GM23338 (cell line): ENCODE measurements at regions not wholly inside any gene's neighbourhood (a gene's known extent, or its start where the extent isn't known, plus 50 kb on each side); places are given as distances from the start of the nearest gene placed in this dataset.

Experiments
- ATAC-seq: fragments of 200-7000 bp; cut with Tn5 transposase; 3 replicates; pipeline ENCODE4 v1.9.1; 2020
- DNase-seq: peaks from one replicate; pipeline ENCODE4 v3.0.0-alpha.2; 2015; ENCODE audit warnings: low spot score
- H2AFZ ChIP-seq: fragments of 200-600 bp; sonication (generic); 2 replicates; pipeline ENCODE4 v1.8.0; 2016; ENCODE audit warnings: antibody characterized with exemption, mild to moderate bottlenecking, moderate library complexity
- H3F3A ChIP-seq: fragments of 200-600 bp; sonication (generic); replicated peaks from 2 replicates; pipeline ENCODE4 v1.8.0; 2017; ENCODE audit warnings: antibody characterized with exemption, mixed run types, low read depth
- H3K27ac ChIP-seq: fragments of 200-600 bp; sonication (generic); 2 replicates; pipeline ENCODE4 v1.6.1; 2016; ENCODE audit warnings: low read depth
- H3K27me3 ChIP-seq: fragments of 200-600 bp; sonication (generic); 2 replicates; pipeline ENCODE4 v1.8.0; 2016; ENCODE audit warnings: mild to moderate bottlenecking, mixed run types, moderate library complexity; ENCODE audit not compliant: insufficient read depth
- H3K36me3 ChIP-seq: fragments of 200-600 bp; sonication (generic); 2 replicates; pipeline ENCODE4 v1.8.0; 2016; ENCODE audit warnings: mild to moderate bottlenecking; ENCODE audit not compliant: insufficient read depth
- H3K4me1 ChIP-seq: fragments of 200-600 bp; sonication (generic); 2 replicates; pipeline ENCODE4 v1.8.0; 2016; ENCODE audit warnings: mild to moderate bottlenecking, moderate library complexity; ENCODE audit not compliant: insufficient read depth
- H3K4me2 ChIP-seq: fragments of 200-600 bp; sonication (generic); 2 replicates; pipeline ENCODE4 v1.7.1; 2017; ENCODE audit warnings: mixed run types
- H3K4me3 ChIP-seq: fragments of 200-600 bp; sonication (generic); 2 replicates; pipeline ENCODE4 v1.6.1; 2016; ENCODE audit warnings: mixed run types
- H3K79me2 ChIP-seq: fragments of 200-600 bp; sonication (generic); replicated peaks from 2 replicates; pipeline ENCODE4 v1.8.0; 2017; ENCODE audit warnings: mild to moderate bottlenecking; ENCODE audit not compliant: insufficient read depth
- H3K9me2 ChIP-seq: fragments of 200-600 bp; sonication (generic); 2 replicates; pipeline ENCODE4 v1.8.0; 2017; ENCODE audit not compliant: insufficient read depth
- H4K20me1 ChIP-seq: fragments of 200-600 bp; sonication (generic); replicated peaks from 2 replicates; pipeline ENCODE4 v1.8.0; 2017; ENCODE audit warnings: mild to moderate bottlenecking; ENCODE audit not compliant: insufficient read depth
- H3K27ac Mint-ChIP-seq: 2 replicates; pipeline ENCODE4 v1.8.0; 2020; ENCODE audit warnings: inconsistent platforms, mild to moderate bottlenecking, moderate library complexity, mixed read lengths
- H3K27me3 Mint-ChIP-seq: 3 replicates; pipeline ENCODE4 v1.8.0; 2022; ENCODE audit warnings: low read depth, mild to moderate bottlenecking, moderate library complexity, mixed read lengths, inconsistent platforms; ENCODE audit not compliant: insufficient read depth, poor library complexity
- H3K36me3 Mint-ChIP-seq: 3 replicates; pipeline ENCODE4 v1.8.0; 2021; ENCODE audit warnings: low read depth, mild to moderate bottlenecking, inconsistent platforms, moderate library complexity, mixed read lengths
- H3K4me1 Mint-ChIP-seq: 3 replicates; pipeline ENCODE4 v1.8.0; 2020; ENCODE audit warnings: mild to moderate bottlenecking, inconsistent platforms, mixed read lengths
- H3K4me3 Mint-ChIP-seq: 3 replicates; pipeline ENCODE4 v1.8.0; 2021; ENCODE audit warnings: moderate library complexity, mild to moderate bottlenecking, inconsistent platforms, mixed read lengths
- H3K9me3 Mint-ChIP-seq: 3 replicates; pipeline ENCODE4 v1.8.0; 2020; ENCODE audit warnings: moderate library complexity, mild to moderate bottlenecking, inconsistent platforms, mixed read lengths
- CTCF ChIP-seq, 2 experiments: fragments of 200-600 bp in 1 of 2; sonication (generic) in 1 of 2; conservative IDR thresholded peaks; 2 replicates each; pipeline versions ENCODE4 v1.5.1 to v1.6.1; 2016 to 2017; ENCODE audit warnings: antibody characterized with exemption in 2 of 2, low read depth in 2 of 2, mild to moderate bottlenecking in 2 of 2, moderate library complexity in 1 of 2
- ETS1 ChIP-seq: IDR thresholded peaks from 2 replicates; pipeline ENCODE4 v1.6.1; 2016; ENCODE audit warnings: antibody characterized with exemption
- EZH2phosphoT487 ChIP-seq: fragments of 200-600 bp; sonication (generic); IDR thresholded peaks from one replicate; pipeline ENCODE4 v1.8.1; 2018; ENCODE audit warnings: antibody characterized with exemption; ENCODE audit not compliant: unreplicated experiment
- JUNB ChIP-seq: IDR thresholded peaks from one replicate; pipeline ENCODE4 v1.6.1; 2016; ENCODE audit warnings: antibody characterized with exemption; ENCODE audit not compliant: unreplicated experiment
- NANOG ChIP-seq: IDR thresholded peaks from 2 replicates; pipeline ENCODE4 v1.6.1; 2016; ENCODE audit warnings: antibody characterized with exemption, borderline replicate concordance
- ZNF114 ChIP-seq: fragments of 250-450 bp; sonication (Bioruptor Pico); IDR thresholded peaks from 2 replicates; pipeline ENCODE4 v1.5.0; 2020; ENCODE audit warnings: mild to moderate bottlenecking, moderate library complexity
- ZNF462 ChIP-seq: fragments of 250-450 bp; sonication (Bioruptor Pico); IDR thresholded peaks from 2 replicates; pipeline ENCODE4 v1.5.0; 2020; ENCODE audit warnings: mild to moderate bottlenecking, moderate library complexity

GRCh38 chr5:6236858-6237481 lies 141.4 kb downstream of the MED10 start (continued):
- TF ChIP-seq ZNF114 (CRISPR knock-in tag) (no peak), ETS1 (no peak)

- no peak for DNase-seq
- ATAC-seq, result no peak
- no peak overlapping the region for H3K27ac Mint-ChIP-seq
- Histone ChIP-seq H3K27ac (no peak overlapping the region), H3K4me3 (no peak overlapping the region), H3K79me2 (no peaks in the 10 kb centered on the region), H3F3A (no peaks in the 10 kb centered on the region), H3K36me3 (no peaks in the 10 kb centered on the region), H3K27me3 (no peaks in the 10 kb centered on the region), H3K9me2 (no peaks in the 10 kb centered on the region), H3K4me1 (no peaks in the 10 kb centered on the region), H2AFZ (no peak overlapping the region), H3K4me2 (no peak overlapping the region), H4K20me1 (no peaks in the 10 kb centered on the region)
- H3K4me1 Mint-ChIP-seq, result 0 out of 3 replicates have a peak, but pooled peaks cover 4% of the 10 kb centered on the region
- H3K27me3 Mint-ChIP-seq, result peaks cover 2% of the 10 kb centered on the region
- H3K4me3 Mint-ChIP-seq, result no peak overlapping the region
- no peaks in the 10 kb centered on the region for H3K36me3 Mint-ChIP-seq
- no peak for TF ChIP-seq CTCF (conservative IDR thresholded peaks at IDR 0.05; ENCODE audit: low read depth in 2 of 2)
- peaks cover 8% of the 10 kb centered on the region; the same call in 1 of the 3 replicates for H3K9me3 Mint-ChIP-seq
Measured at GRCh38 chr5:6236170-6236793, 142.1 kb downstream of the MED10 start.

- Histone ChIP-seq H3K27me3 (no peaks in the 10 kb centered on the region), H3K4me2 (no peak overlapping the region), H3K79me2 (no peaks in the 10 kb centered on the region), H3K27ac (no peak overlapping the region), H3K36me3 (no peaks in the 10 kb centered on the region), H3K9me2 (no peaks in the 10 kb centered on the region), H2AFZ (no peak overlapping the region), H3F3A (no peaks in the 10 kb centered on the region), H3K4me3 (no peak overlapping the region), H3K4me1 (no peaks in the 10 kb centered on the region), H4K20me1 (no peaks in the 10 kb centered on the region)
- no peak for DNase-seq
- H3K27me3 Mint-ChIP-seq, result peaks cover 2% of the 10 kb centered on the region
- H3K4me3 Mint-ChIP-seq, result no peak overlapping the region
- peaks cover 4% of the 10 kb centered on the region; the same call in 1 of the 3 replicates for H3K9me3 Mint-ChIP-seq
- no peaks in the 10 kb centered on the region for H3K36me3 Mint-ChIP-seq
- no peak overlapping the region for H3K27ac Mint-ChIP-seq
- ATAC-seq, result no peak
- 0 out of 3 replicates have a peak, but pooled peaks cover 4% of the 10 kb centered on the region for H3K4me1 Mint-ChIP-seq
- TF ChIP-seq NANOG (no peak), ZNF462 (CRISPR knock-in tag) (no peak), ZNF114 (CRISPR knock-in tag) (no peak), JUNB (no peak), EZH2phosphoT487 (no peak), CTCF (conservative IDR thresholded peaks at IDR 0.05; ENCODE audit: low read depth in 2 of 2) (no peak)
Measured at GRCh38 chr5:6235726-6236125, 142.6 kb downstream of the MED10 start.
